Esophagus squamous epithelium (tissue), 4 donors: ENCODE measurements at regions not wholly inside any gene's neighbourhood (a gene's known extent, or its start where the extent isn't known, plus 50 kb on each side); places are given as distances from the start of the nearest gene placed in this dataset.

Source experiments
- CTCF ChIP-seq, 6 experiments: fragments of 450-650 bp in 4 of 6; fragments of 200-600 bp in 2 of 6; sonication (generic) in 2 of 6; IDR thresholded peaks; one replicate each; pipeline ENCODE4 v1.5.1; 2016 to 2019; ENCODE audit warnings: antibody characterized with exemption in 6 of 6, mild to moderate bottlenecking in 4 of 6, moderate library complexity in 4 of 6
- POLR2A ChIP-seq, 4 donors: fragments of 450-650 bp; IDR thresholded peaks; one replicate each; pipeline ENCODE4 v1.6.1; 2017; ENCODE audit warnings: antibody characterized with exemption in 4 of 4, mild to moderate bottlenecking in 4 of 4, moderate library complexity in 3 of 4

GRCh38 chr10:29788113-29788512 lies 153.3 kb upstream of the SVIL start:
- TF ChIP-seq CTCF (IDR thresholded peaks at IDR 0.05) (no peak), POLR2A (IDR thresholded peaks at IDR 0.05) (no peak)
